ENCODE measurements at regions not wholly inside any gene's neighbourhood (a gene's known extent, or its start where the extent isn't known, plus 50 kb on each side); places are given as distances from the start of the nearest gene placed in this dataset.

DNA sequence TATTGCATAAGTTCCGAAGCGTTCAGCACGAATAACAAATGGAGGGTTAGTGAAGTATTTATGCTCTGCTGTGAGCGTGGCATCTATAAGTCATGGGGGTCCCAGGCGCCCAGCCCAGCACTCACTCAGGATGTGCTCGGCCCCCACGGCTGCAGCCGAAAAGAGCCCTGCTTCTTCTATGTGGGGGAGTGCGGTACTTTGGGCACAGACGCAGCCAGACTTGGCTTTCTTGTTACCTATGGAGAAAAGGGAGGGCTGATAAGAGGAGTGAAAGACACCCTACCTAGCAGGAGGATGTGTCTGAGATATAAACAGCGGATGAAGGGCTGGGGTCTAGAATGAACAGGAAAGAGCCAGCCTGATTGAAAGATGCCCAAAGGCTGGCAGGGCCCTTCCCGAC is 51.4 kb downstream of the MRPL36 start:
- no peak overlapping the region for H3K4me3 ChIP-seq (ENCODE audit: low read length in 2 of 2)
- no peak overlapping the region for H3K27ac ChIP-seq (ENCODE audit: low read length)
- no peaks in the 10 kb centered on the region for H3K9me3 ChIP-seq (ENCODE audit: control insufficient read depth in 2 of 2, low read length in 2 of 2)
- H3K9ac ChIP-seq (ENCODE audit: low read length in 2 of 2): no peak overlapping the region
- H3K4me1 ChIP-seq (ENCODE audit: control insufficient read depth, insufficient read depth, low read length): no peaks in the 10 kb centered on the region
- peaks cover 0 to 3% of the 10 kb centered on the region in 2 donors for H3K27me3 ChIP-seq (ENCODE audit: control insufficient read depth in 1 of 2, insufficient read depth in 2 of 2, low read length in 2 of 2)
- no peaks in the 10 kb centered on the region for H3K36me3 ChIP-seq (ENCODE audit: control insufficient read depth in 2 of 2, insufficient read depth in 2 of 2, low read length in 2 of 2)

DNA sequence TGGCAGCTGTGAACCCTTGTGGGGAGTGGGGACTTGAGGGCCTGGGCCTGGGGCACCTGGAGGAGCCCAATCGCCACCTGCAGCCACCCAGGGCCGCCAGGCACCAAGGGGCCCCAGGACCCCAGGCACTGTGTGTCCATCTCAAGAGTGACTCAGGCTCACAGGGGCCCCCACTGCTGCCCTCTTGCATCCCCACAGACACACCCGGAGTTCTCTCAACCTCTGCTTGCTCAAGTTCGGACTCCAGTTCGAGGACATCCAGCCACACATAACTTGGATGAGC is 51.9 kb downstream of the MRPL36 start:
- Histone ChIP-seq H3K4me3 (ENCODE audit: low read length in 2 of 2) (no peak overlapping the region), H3K27me3 (ENCODE audit: control insufficient read depth in 1 of 2, insufficient read depth in 2 of 2, low read length in 2 of 2) (peaks cover 0 to 3% of the 10 kb centered on the region in 2 donors), H3K9ac (ENCODE audit: low read length in 2 of 2) (no peak overlapping the region), H3K36me3 (ENCODE audit: control insufficient read depth in 2 of 2, insufficient read depth in 2 of 2, low read length in 2 of 2) (no peaks in the 10 kb centered on the region), H3K9me3 (ENCODE audit: control insufficient read depth in 2 of 2, low read length in 2 of 2) (no peaks in the 10 kb centered on the region), H3K27ac (ENCODE audit: low read length) (no peak overlapping the region), H3K4me1 (ENCODE audit: control insufficient read depth, insufficient read depth, low read length) (no peaks in the 10 kb centered on the region)

DNA sequence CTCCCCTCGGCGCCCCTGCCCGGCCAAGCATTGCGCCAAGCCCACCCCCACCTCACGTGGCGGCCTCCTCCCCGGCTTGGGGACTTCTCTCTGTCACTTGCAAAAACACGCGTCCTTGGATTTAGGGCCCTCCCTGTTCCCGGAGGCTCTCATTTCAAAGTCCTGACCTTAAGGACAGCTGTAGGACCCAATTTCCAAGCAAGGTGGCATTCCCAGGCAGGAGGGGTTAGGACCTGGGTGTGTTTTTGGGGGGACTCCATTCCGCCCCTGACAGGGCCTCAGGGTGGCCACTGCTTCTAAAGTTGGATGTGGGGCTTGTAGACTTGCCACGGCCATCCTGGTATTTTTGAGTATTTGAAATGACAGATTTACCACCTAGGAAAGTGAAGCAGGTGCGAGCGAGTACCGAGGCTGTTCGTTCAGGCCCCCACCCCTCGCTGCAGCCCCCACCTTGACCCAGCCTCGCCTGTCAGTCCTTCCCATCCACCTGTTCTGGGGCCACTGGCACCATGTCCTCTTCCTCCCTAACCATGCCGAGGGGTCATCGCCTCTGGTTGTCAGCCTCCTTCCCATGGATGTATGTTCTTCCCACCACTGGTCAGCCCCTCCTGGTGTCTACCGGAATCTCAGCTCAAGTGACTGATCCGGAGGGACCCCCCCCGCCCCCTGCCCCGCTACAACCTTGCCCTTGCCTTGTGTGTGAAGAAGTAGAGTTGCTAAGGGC is 52.4 kb downstream of the MRPL36 start:
- no peak overlapping the region for H3K4me3 ChIP-seq (ENCODE audit: low read length in 2 of 2)
- peaks cover 0 to 3% of the 10 kb centered on the region in 2 donors for H3K27me3 ChIP-seq (ENCODE audit: control insufficient read depth in 1 of 2, insufficient read depth in 2 of 2, low read length in 2 of 2)
- H3K27ac ChIP-seq (ENCODE audit: low read length): no peak overlapping the region
- H3K4me1 ChIP-seq (ENCODE audit: control insufficient read depth, insufficient read depth, low read length): no peaks in the 10 kb centered on the region
- H3K36me3 ChIP-seq (ENCODE audit: control insufficient read depth in 2 of 2, insufficient read depth in 2 of 2, low read length in 2 of 2): no peaks in the 10 kb centered on the region
- H3K9me3 ChIP-seq (ENCODE audit: control insufficient read depth in 2 of 2, low read length in 2 of 2): no peaks in the 10 kb centered on the region
- no peak overlapping the region for H3K9ac ChIP-seq (ENCODE audit: low read length in 2 of 2)

DNA sequence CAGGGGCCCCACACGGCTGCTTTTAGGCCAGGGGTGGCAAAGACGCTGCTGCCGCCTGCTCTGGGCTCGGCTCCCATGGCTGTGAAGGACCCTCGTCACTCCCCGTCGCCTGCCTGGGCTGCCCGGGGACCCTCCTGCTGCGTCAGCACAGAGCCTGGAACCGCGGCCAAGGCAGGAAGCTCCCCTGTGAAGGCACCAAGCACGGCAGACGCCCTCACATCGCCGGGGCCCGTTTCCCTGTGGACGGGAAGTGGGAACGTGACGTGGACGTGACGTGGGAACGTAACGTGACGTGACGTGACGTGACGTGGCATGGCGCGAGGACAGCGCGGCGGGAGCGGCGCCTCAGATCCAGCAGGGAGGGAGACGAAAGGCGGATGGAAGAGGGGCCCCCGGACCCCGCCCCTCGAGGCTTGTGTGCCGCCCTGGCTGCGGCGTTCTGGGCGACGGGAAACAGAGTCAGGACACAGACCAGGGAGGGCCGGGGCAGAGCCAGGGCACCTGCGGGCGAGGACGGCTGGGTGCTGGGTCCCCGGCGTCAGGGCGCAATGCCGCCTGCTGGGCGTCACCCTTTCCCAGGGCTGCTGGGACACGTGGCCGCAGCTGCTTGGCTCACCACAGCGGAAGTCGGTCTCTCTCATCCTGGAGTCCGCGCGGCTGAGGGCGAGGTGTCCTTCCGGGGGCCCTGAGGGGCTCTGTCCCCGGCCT is 53.1 kb downstream of the MRPL36 start:
- Histone ChIP-seq H3K27ac (ENCODE audit: low read length) (no peak overlapping the region), H3K27me3 (ENCODE audit: control insufficient read depth in 1 of 2, insufficient read depth in 2 of 2, low read length in 2 of 2) (peaks cover 0 to 3% of the 10 kb centered on the region in 2 donors), H3K4me1 (ENCODE audit: control insufficient read depth, insufficient read depth, low read length) (no peaks in the 10 kb centered on the region), H3K4me3 (ENCODE audit: low read length in 2 of 2) (no peak overlapping the region), H3K9me3 (ENCODE audit: control insufficient read depth in 2 of 2, low read length in 2 of 2) (no peaks in the 10 kb centered on the region), H3K9ac (ENCODE audit: low read length in 2 of 2) (no peak overlapping the region), H3K36me3 (ENCODE audit: control insufficient read depth in 2 of 2, insufficient read depth in 2 of 2, low read length in 2 of 2) (no peaks in the 10 kb centered on the region)

DNA sequence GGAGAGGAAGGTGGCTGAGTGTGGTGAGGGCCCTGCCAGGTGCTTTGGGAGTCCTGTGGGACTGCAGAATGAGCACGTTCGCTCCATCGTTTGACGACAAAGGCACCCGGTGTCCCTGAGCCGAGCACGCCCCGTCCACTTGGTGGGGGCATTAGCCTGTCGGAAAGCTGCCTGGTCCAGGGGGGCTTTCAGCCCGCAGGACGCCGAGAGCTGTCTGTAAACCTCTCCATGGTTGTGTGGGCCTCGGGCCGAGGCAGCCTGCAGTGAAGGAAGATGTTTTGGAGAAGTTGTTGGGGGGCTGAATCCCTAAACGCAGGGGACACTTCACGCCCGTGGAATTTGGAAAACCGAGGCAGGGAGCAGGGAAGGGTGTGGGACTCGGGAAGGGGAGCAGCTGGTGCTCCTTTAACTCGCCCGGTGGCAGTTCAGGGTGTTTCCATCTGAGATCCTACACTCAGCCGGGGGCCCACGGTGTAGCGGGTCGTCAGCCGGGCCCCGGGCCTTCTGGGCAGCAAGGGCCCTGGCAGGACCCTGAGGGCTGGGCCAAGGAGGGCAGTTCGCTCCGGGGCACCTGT is 53.8 kb downstream of the MRPL36 start:
- no peaks in the 10 kb centered on the region for H3K36me3 ChIP-seq (ENCODE audit: control insufficient read depth in 2 of 2, insufficient read depth in 2 of 2, low read length in 2 of 2)
- no peak overlapping the region for H3K27ac ChIP-seq (ENCODE audit: low read length)
- no peak overlapping the region for H3K4me3 ChIP-seq (ENCODE audit: low read length in 2 of 2)

DNA sequence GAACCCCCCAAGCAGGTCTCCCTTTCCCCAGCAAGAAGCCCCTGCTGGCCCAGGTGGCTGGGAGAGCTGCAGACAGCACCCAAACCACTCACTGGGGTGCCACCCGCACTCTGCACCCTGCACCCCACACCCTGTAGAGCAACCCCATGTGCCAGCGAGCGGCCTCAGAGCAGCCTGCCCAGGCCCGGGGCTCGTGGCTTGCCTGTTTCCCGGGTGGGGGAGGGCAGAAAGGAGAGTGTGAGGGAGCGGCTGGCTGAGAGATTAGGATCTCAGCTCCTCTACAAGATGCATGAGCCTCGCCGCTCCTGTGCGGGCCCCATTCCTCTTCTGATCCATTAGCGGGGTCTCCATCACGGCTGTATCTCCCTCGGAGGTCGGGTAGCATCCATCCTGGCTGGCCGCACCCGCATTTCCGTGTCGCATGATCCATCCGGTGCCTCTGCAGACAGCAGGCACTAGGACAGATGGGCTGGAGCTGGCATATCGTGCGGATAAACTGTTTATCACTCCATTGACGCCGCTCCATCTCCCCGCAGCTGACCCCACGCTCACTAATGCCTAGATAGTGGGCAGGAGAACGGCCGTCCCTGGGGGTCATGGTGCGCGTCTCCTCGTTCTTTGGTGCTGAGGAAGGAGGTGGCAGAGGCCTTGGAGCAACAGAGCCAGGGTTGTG is 54.4 kb downstream of the MRPL36 start:
- no peak overlapping the region for H3K27ac ChIP-seq (ENCODE audit: low read length)
- H3K4me1 ChIP-seq (ENCODE audit: control insufficient read depth, insufficient read depth, low read length): no peaks in the 10 kb centered on the region
- no peak overlapping the region for H3K9ac ChIP-seq (ENCODE audit: low read length in 2 of 2)
- H3K36me3 ChIP-seq (ENCODE audit: control insufficient read depth in 2 of 2, insufficient read depth in 2 of 2, low read length in 2 of 2): no peaks in the 10 kb centered on the region
- H3K4me3 ChIP-seq (ENCODE audit: low read length in 2 of 2): no peak overlapping the region
- no peaks in the 10 kb centered on the region for H3K27me3 ChIP-seq (ENCODE audit: control insufficient read depth in 1 of 2, insufficient read depth in 2 of 2, low read length in 2 of 2)
- peaks cover 0 to 2% of the 10 kb centered on the region in 2 donors for H3K9me3 ChIP-seq (ENCODE audit: control insufficient read depth in 2 of 2, low read length in 2 of 2)

More for the DNA sequence above, 53.8 kb downstream of the MRPL36 start:
- Histone ChIP-seq H3K4me1 (ENCODE audit: control insufficient read depth, insufficient read depth, low read length) (no peaks in the 10 kb centered on the region), H3K27me3 (ENCODE audit: control insufficient read depth in 1 of 2, insufficient read depth in 2 of 2, low read length in 2 of 2) (peaks cover 0 to under 1% of the 10 kb centered on the region in 2 donors), H3K9me3 (ENCODE audit: control insufficient read depth in 2 of 2, low read length in 2 of 2) (peaks cover 0 to under 1% of the 10 kb centered on the region in 2 donors), H3K9ac (ENCODE audit: low read length in 2 of 2) (no peak overlapping the region)

DNA sequence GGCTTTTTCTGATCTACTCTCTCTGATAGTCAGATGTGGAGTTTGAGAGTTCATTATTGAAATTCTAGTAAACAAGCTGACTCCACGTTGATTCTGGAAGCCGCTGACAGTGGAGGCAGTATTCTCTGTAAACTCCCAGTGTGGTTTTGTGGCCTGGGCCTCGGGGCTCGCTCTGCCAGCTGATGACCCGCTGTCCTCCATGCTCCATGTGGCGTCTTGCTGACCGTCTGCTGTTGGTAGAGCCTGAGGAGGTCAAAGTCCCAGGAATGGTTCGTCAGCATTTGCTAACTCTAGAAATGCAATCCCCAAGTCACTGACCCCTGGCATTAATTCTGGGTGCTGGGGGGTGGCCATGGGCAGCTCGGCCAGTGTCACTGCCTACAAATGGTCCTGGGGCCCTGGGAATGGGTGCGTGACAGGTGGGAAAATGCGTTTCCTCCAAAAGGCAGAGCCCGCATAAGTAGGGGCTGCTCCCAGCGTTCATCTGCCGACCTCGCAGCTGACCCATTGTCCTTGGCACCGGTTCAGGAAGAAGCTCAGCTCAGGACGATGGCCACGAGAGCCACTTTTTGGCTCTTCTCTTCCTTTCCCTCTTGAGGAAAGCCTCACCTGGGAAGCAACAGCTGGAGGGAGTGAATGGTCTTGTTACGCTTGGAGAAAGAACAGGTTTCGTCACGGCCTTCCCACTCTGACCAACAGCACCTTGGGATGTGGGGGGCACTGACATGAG is 55.1 kb downstream of the MRPL36 start:
- Histone ChIP-seq H3K36me3 (ENCODE audit: control insufficient read depth in 2 of 2, insufficient read depth in 2 of 2, low read length in 2 of 2) (no peaks in the 10 kb centered on the region), H3K27me3 (ENCODE audit: control insufficient read depth in 1 of 2, insufficient read depth in 2 of 2, low read length in 2 of 2) (no peaks in the 10 kb centered on the region), H3K27ac (ENCODE audit: low read length) (no peak overlapping the region), H3K4me1 (ENCODE audit: control insufficient read depth, insufficient read depth, low read length) (no peaks in the 10 kb centered on the region), H3K9me3 (ENCODE audit: control insufficient read depth in 2 of 2, low read length in 2 of 2) (peaks cover 0 to 2% of the 10 kb centered on the region in 2 donors), H3K9ac (ENCODE audit: low read length in 2 of 2) (no peak overlapping the region), H3K4me3 (ENCODE audit: low read length in 2 of 2) (no peak overlapping the region)

DNA sequence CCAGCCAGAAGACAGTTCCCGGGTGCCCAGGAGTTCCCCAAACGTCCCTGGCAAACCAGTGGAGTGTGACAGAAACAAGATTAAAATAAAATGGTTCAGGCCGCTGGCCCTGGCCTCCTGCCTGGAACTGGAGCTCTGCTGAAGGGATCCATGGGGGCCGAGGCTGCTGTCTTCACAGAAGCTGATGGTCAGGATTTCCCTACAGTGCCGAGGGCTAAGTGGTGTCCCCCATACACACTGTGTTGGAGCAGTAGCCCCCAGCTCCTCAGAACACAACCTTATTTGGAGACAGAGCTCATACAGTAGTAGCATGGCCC is 55.9 kb downstream of the MRPL36 start:
- H3K9ac ChIP-seq (ENCODE audit: low read length in 2 of 2): no peak overlapping the region
- H3K27ac ChIP-seq (ENCODE audit: low read length): no peak overlapping the region
- no peaks in the 10 kb centered on the region for H3K36me3 ChIP-seq (ENCODE audit: control insufficient read depth in 2 of 2, insufficient read depth in 2 of 2, low read length in 2 of 2)
- H3K9me3 ChIP-seq (ENCODE audit: control insufficient read depth in 2 of 2, low read length in 2 of 2): peaks cover 2 to 7% of the 10 kb centered on the region in 2 donors
- no peak overlapping the region for H3K4me3 ChIP-seq (ENCODE audit: low read length in 2 of 2)
- no peaks in the 10 kb centered on the region for H3K27me3 ChIP-seq (ENCODE audit: control insufficient read depth in 1 of 2, insufficient read depth in 2 of 2, low read length in 2 of 2)
- H3K4me1 ChIP-seq (ENCODE audit: control insufficient read depth, insufficient read depth, low read length): no peaks in the 10 kb centered on the region

DNA sequence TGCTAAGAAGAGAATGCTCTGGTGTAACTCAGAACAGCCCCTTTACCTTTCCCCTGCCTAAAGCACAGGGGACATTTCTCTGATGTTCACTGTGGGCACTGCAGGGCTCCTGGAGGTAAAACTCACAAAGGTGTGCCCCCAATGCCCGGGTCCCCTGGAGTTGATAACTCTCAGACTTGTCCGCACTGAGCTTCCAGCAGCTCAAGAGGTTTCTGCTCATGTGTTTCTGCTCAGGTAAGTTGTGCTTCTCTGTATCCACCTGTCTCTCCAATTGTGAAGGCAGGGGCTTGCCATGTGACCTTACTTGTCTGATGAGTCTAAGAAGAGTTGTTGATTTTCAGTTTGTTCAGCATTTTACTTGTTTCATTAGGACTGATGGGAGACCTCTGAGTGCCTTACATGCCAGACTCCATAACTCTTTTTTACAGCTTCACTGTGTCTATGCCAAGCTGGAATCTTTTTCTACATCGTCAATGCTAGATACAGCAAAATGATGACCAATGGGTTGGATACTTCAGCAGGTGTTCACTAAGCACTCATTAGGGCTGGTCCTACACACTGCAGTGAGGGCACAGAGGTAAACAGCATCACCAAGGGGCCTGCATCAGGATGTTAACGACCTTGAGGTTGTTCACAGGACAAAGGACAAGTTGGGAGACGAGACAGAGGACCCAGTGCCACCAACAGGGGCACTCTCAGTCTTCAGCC is 56.4 kb downstream of the MRPL36 start:
- H3K4me3 ChIP-seq (ENCODE audit: low read length in 2 of 2): no peak overlapping the region
- peaks cover 2 to 9% of the 10 kb centered on the region in 2 donors for H3K9me3 ChIP-seq (ENCODE audit: control insufficient read depth in 2 of 2, low read length in 2 of 2)
- no peaks in the 10 kb centered on the region for H3K4me1 ChIP-seq (ENCODE audit: control insufficient read depth, insufficient read depth, low read length)
- H3K27ac ChIP-seq (ENCODE audit: low read length): no peak overlapping the region
- no peak overlapping the region for H3K9ac ChIP-seq (ENCODE audit: low read length in 2 of 2)
- H3K36me3 ChIP-seq (ENCODE audit: control insufficient read depth in 2 of 2, insufficient read depth in 2 of 2, low read length in 2 of 2): no peaks in the 10 kb centered on the region
- H3K27me3 ChIP-seq (ENCODE audit: control insufficient read depth in 1 of 2, insufficient read depth in 2 of 2, low read length in 2 of 2): no peaks in the 10 kb centered on the region

DNA sequence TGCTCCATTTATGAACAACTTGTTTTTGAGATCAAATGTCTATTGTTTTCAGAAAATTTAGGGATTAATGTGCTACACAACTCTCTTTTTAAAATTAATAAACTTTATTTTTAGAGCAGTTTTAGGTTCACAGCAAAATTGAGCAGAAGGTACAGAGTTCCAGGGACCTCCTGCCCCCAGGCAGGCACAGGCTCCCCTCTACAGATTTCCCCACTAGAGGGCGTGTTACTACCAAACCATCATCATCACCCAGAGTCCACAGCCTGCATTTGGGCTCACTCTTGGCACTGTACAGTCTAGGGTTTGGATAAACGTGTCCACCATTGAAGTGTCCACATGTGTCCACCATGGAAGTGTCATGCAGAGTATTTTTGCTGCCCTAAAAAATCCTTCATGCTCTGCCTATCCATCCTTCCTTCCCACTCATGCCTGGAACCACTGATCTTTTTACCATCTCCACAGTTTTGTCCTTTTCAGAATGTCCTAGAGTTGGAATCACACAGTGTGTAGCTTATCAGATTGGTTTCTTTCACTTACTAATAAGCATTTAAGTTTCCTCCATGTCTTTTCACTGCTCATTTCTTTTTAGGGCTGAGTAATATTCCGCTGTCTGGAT is 61.7 kb downstream of the MRPL36 start:
- Histone ChIP-seq H3K4me3 (ENCODE audit: low read length in 2 of 2) (no peak overlapping the region), H3K27me3 (ENCODE audit: control insufficient read depth in 1 of 2, insufficient read depth in 2 of 2, low read length in 2 of 2) (peaks cover 0 to 3% of the 10 kb centered on the region in 2 donors)

More for the DNA sequence above, 61.7 kb downstream of the MRPL36 start:
- H3K36me3 ChIP-seq (ENCODE audit: control insufficient read depth in 2 of 2, insufficient read depth in 2 of 2, low read length in 2 of 2): no peaks in the 10 kb centered on the region
- H3K9me3 ChIP-seq (ENCODE audit: control insufficient read depth in 2 of 2, low read length in 2 of 2): peaks cover 2 to 9% of the 10 kb centered on the region in 2 donors
- no peak overlapping the region for H3K9ac ChIP-seq (ENCODE audit: low read length in 2 of 2)
- no peak overlapping the region for H3K27ac ChIP-seq (ENCODE audit: low read length)
- H3K4me1 ChIP-seq (ENCODE audit: control insufficient read depth, insufficient read depth, low read length): no peaks in the 10 kb centered on the region

Measured in stomach smooth muscle (tissue), 2 donors.